ENCODE measurements at regions not wholly inside any gene's neighbourhood (a gene's known extent, or its start where the extent isn't known, plus 50 kb on each side); places are given as distances from the start of the nearest gene placed in this dataset.

DNA sequence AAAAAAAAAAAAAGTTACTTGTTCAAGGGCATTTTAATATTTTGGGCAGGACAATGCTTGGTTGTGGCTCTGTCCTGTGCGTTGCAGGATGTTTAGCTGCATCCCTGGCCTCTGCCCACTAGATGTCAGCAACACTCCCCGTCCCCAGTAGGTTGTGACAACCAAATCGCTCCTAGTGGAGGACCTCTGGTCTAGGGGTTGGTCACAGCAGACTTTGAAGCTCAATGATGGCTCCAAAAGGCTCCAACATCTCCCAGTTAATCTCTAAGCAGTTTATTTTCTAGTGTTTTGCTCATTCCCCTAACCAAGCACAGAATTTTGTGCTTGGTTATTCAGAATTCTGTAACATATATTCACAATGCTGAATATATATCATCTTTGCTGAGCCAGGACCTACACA, 67.0 kb downstream of the CHRNA1 start:
- DNase-seq = peak; percentile 32

DNA sequence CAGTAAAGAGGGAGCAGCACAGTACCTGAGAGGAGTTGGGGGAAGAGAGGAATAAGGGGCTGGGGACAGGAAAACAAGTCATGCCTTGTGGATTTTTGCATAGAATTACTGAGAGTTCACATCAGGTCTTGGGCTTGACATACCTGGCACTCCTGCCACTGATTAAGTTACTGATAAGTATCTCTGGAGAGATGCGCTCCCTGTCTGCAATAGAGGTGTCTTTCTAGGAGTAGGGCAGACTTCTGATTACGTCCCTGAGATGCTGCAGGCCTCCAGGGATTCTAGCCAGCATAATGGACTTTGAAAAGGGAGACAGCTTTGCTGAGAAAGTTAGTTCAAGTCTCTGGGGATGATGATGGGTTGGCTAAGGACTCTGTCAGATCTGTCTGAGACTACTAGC, 69.4 kb downstream of the CHRNA1 start:
- Histone ChIP-seq H3K9me3 (no peaks in the 10 kb centered on the region), H3K27ac (no peak overlapping the region), H3K27me3 (no peaks in the 10 kb centered on the region), H3K4me3 (no peak overlapping the region), H3K9ac (ENCODE audit: low read depth in 2 of 2, low read length in 2 of 2) (no peak overlapping the region), H3K36me3 (no peaks in the 10 kb centered on the region), H3K4me1 (no peaks in the 10 kb centered on the region)
- no peak for DNase-seq
- intact Hi-C loops (cut with DNase I) = no loop called here
- TF ChIP-seq, protein P1, sequence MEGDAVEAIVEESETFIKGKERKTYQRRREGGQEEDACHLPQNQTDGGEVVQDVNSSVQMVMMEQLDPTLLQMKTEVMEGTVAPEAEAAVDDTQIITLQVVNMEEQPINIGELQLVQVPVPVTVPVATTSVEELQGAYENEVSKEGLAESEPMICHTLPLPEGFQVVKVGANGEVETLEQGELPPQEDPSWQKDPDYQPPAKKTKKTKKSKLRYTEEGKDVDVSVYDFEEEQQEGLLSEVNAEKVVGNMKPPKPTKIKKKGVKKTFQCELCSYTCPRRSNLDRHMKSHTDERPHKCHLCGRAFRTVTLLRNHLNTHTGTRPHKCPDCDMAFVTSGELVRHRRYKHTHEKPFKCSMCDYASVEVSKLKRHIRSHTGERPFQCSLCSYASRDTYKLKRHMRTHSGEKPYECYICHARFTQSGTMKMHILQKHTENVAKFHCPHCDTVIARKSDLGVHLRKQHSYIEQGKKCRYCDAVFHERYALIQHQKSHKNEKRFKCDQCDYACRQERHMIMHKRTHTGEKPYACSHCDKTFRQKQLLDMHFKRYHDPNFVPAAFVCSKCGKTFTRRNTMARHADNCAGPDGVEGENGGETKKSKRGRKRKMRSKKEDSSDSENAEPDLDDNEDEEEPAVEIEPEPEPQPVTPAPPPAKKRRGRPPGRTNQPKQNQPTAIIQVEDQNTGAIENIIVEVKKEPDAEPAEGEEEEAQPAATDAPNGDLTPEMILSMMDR (IDR thresholded peaks at IDR 0.05) = no peak

More for the DNA sequence above, 67.0 kb downstream of the CHRNA1 start:
- Histone ChIP-seq H3K9me3 (no peaks in the 10 kb centered on the region), H3K27me3 (no peaks in the 10 kb centered on the region), H3K36me3 (no peaks in the 10 kb centered on the region), H3K9ac (ENCODE audit: low read depth in 2 of 2, low read length in 2 of 2) (no peak overlapping the region), H3K4me3 (no peak overlapping the region), H3K27ac (no peak overlapping the region), H3K4me1 (no peaks in the 10 kb centered on the region)
- intact Hi-C loops (cut with DNase I) = no loop called here
- TF ChIP-seq, protein P1 (IDR thresholded peaks at IDR 0.05) = peak; percentile 77

DNA sequence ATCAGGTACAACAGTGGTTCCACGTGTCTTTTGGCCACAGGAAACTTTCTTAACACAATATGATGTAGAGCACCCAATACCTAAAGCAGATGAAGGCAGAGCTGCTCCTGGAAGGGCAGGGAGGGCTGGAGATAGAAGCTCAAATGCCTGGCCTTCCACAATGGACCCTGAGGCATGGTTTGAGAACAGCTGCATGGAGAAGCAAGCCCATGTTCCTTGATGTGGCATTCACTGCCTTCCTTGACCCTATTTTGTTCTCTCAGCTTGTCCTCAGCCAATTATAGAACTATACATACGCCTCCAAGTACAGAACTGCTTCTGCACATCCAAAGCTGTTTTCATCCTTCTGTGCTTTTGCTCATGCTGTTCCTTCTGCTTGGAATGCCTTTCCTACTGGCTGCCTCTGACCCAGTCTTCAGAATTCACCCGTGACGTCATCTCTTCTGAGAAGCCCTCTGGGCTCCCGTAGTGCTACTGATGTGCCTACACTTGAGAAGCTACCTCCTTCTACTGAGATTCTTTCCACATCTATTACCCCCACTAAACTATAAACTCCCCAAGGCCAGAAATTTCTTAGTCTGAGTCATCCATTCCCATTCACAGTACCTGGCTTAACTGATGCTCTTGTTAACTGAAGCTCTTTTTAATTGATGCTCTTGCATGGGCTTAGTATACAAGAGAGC, 69.9 kb downstream of the CHRNA1 start:
- Histone ChIP-seq H3K36me3 (no peaks in the 10 kb centered on the region), H3K4me1 (no peaks in the 10 kb centered on the region), H3K27ac (no peak overlapping the region), H3K9ac (ENCODE audit: low read depth in 2 of 2, low read length in 2 of 2) (no peak overlapping the region), H3K27me3 (no peaks in the 10 kb centered on the region), H3K4me3 (no peak overlapping the region), H3K9me3 (no peaks in the 10 kb centered on the region)
- TF ChIP-seq, protein P1 (IDR thresholded peaks at IDR 0.05) = no peak
- DNase-seq = no peak
- intact Hi-C loops (cut with DNase I) = no loop called here

DNA sequence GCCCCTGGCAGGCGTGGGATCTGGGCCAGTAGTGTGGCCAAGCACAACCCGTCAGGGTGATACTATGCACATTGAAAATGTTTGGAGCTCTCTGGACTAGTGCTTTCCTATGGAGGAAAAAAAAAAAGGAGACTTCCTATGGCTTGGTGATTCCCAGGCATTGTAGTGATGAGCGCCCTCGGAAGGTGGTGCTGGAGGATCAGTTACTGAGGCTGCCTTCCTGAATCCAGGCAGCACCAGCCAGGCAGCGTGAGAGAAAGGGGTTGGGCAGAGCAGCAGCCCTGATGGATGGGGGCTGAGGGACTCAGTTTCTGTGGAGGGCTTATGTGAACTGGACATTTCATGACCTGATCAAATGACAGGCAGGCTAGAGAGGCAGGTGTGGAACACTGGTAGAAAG, 70.9 kb downstream of the CHRNA1 start:
- DNase-seq = no peak
- Histone ChIP-seq H3K4me3 (no peak overlapping the region), H3K9me3 (no peaks in the 10 kb centered on the region), H3K27me3 (no peaks in the 10 kb centered on the region), H3K4me1 (no peaks in the 10 kb centered on the region), H3K9ac (ENCODE audit: low read depth in 2 of 2, low read length in 2 of 2) (no peak overlapping the region), H3K27ac (no peak overlapping the region), H3K36me3 (no peaks in the 10 kb centered on the region)
- TF ChIP-seq, protein P1 (IDR thresholded peaks at IDR 0.05) = no peak
- intact Hi-C loops (cut with DNase I) = no loop called here

DNA sequence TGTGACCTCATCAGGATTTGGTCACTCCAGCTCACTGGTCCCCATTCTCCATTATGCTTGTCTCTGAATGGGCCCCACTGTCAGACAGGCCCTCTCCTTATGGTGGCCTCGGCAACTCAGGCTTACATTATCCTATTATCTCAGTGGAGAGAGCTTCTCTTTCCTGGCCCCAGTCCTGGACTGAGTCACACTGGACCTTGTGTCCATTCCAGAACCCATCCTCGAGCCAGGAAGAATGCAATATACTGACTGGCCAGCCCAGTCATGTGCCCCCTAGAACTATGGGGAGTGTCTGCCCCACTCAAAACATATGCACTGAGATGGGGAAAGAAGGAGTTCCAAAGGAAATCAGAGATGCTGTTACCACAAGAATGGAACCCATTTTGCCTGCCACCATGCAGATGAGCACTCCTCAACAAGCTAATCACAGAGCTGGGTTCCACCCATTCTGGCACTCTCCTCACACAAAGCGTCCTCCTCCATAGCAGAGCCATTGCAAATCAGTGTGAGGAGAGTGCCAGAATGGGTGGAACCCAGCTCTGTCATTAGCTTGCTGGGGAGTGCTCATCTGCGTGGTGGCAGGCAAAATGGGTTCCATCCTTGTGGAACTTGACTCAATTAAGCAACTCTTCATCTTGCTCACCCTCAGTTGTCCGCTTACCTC, 71.9 kb downstream of the CHRNA1 start:
- Histone ChIP-seq H3K9me3 (no peaks in the 10 kb centered on the region), H3K9ac (ENCODE audit: low read depth in 2 of 2, low read length in 2 of 2) (no peak overlapping the region), H3K27ac (no peak overlapping the region), H3K36me3 (no peaks in the 10 kb centered on the region), H3K4me3 (no peak overlapping the region), H3K4me1 (no peaks in the 10 kb centered on the region), H3K27me3 (no peaks in the 10 kb centered on the region)
- DNase-seq = no peak
- intact Hi-C loops (cut with DNase I) = no loop called here
- TF ChIP-seq, protein P1 (IDR thresholded peaks at IDR 0.05) = no peak
